Calu3 (cell line): ENCODE measurements at regions not wholly inside any gene's neighbourhood (a gene's known extent, or its start where the extent isn't known, plus 50 kb on each side); places are given as distances from the start of the nearest gene placed in this dataset.

ENCODE experiments used
- BruUV-seq: library from RNA; stranded (reverse); fragments of 400-500 nt; replicated peaks from 2 replicates; lab custom pipeline; 2021; lab: Mats Ljungman, UMichigan
- CTCF ChIA-PET: fragments of 300-600 bp; sonication (Branson Sonifier 250); formaldehyde crosslinking; loops from one replicate; lab custom pipeline; 2022; ENCODE audit warnings: antibody characterized with exemption; lab: Charles Lee
- DNase-seq: peaks from one replicate; pipeline ENCODE4 v3.0.0; 2022
- H3K27ac Mint-ChIP-seq: one replicate; pipeline ENCODE4 v1.8.0; 2022; ENCODE audit warnings: mixed read lengths; ENCODE audit not compliant: unreplicated experiment
- H3K27me3 Mint-ChIP-seq: one replicate; pipeline ENCODE4 v1.8.0; 2022; ENCODE audit warnings: mixed read lengths; ENCODE audit not compliant: unreplicated experiment
- H3K36me3 Mint-ChIP-seq: one replicate; pipeline ENCODE4 v1.8.0; 2022; ENCODE audit warnings: mild to moderate bottlenecking, moderate library complexity, mixed read lengths; ENCODE audit not compliant: insufficient read depth, unreplicated experiment
- H3K4me1 Mint-ChIP-seq: one replicate; pipeline ENCODE4 v1.8.0; 2022; ENCODE audit warnings: mild to moderate bottlenecking, low read depth, mixed read lengths; ENCODE audit not compliant: unreplicated experiment
- H3K4me3 Mint-ChIP-seq: one replicate; pipeline ENCODE4 v1.8.0; 2022; ENCODE audit warnings: mild to moderate bottlenecking, low read depth, moderate library complexity, mixed read lengths; ENCODE audit not compliant: unreplicated experiment
- H3K9me3 Mint-ChIP-seq: one replicate; pipeline ENCODE4 v1.8.0; 2022; ENCODE audit warnings: low read depth, mixed read lengths; ENCODE audit not compliant: unreplicated experiment
- intact Hi-C: fragments of 100-400 bp; cut with micrococcal nuclease; formaldehyde crosslinking; loops from one replicate; pipeline ENCODE4 v1.10.0; 2022; ENCODE audit not compliant: unreplicated experiment
- TF ChIP-seq, protein P1 (sequence below): fragments of 200-600 bp; IDR thresholded peaks from one replicate; pipeline ENCODE4 v1.8.0; 2022; ENCODE audit warnings: antibody characterized with exemption; ENCODE audit not compliant: unreplicated experiment

DNA sequence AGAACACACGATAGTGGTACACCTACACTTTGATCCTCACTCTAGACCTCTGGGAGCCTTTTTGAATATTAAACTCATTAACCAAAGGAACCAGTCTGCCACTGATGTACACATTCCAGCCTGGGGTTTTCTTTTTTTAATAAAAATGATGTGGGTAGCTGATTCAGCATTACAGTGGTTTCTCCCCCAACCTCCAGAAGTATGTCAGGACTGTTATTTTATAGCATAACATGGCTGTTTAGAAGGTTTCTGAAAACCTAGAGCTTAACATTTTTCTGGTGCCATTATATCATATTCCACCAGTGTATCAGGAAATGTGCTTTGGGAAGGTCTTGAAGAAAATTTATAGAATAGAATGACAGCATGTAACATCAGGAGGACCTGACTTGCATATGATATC, 540.9 kb upstream of the WWC1 start:
- BruUV-seq, result no TSS peak
- no peak overlapping the region for H3K4me3 Mint-ChIP-seq

DNA sequence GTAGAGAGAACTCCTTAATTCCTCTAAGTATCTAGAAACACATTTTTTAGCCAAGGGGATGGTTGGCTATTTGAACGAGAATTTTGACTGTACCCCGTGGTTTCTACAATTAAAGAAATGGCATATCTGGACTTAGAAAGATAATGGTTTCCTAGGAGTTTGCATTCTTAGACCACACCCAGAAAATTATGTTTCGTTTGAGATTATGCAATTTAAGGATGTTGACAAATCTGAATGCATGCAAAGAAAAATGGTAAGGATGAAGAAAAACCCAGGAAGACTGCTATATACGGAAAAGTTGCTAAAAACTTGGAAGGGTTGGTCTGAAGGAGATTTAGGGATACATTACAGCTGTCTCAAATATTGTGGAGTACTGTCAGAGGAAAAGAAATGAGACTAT, 538.5 kb upstream of the WWC1 start:
- intact Hi-C loops, result no loop called here
- peaks cover 48% of the 10 kb centered on the region for H3K27me3 Mint-ChIP-seq
- TF ChIP-seq, protein P1, sequence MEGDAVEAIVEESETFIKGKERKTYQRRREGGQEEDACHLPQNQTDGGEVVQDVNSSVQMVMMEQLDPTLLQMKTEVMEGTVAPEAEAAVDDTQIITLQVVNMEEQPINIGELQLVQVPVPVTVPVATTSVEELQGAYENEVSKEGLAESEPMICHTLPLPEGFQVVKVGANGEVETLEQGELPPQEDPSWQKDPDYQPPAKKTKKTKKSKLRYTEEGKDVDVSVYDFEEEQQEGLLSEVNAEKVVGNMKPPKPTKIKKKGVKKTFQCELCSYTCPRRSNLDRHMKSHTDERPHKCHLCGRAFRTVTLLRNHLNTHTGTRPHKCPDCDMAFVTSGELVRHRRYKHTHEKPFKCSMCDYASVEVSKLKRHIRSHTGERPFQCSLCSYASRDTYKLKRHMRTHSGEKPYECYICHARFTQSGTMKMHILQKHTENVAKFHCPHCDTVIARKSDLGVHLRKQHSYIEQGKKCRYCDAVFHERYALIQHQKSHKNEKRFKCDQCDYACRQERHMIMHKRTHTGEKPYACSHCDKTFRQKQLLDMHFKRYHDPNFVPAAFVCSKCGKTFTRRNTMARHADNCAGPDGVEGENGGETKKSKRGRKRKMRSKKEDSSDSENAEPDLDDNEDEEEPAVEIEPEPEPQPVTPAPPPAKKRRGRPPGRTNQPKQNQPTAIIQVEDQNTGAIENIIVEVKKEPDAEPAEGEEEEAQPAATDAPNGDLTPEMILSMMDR, result no peak
- no peaks in the 10 kb centered on the region for H3K4me1 Mint-ChIP-seq
- no peak for DNase-seq
- no peaks in the 10 kb centered on the region for H3K36me3 Mint-ChIP-seq
- no peaks in the 10 kb centered on the region for H3K9me3 Mint-ChIP-seq
- no peak overlapping the region for H3K4me3 Mint-ChIP-seq
- no peak overlapping the region for H3K27ac Mint-ChIP-seq
- no TSS peak for BruUV-seq
- CTCF ChIA-PET, result interaction anchor here (1.6 kb wide), 1 partner anchor 9 kb away, joined by 3 read pairs; no protein-coding TSS in a partner anchor

More for the DNA sequence above, 540.9 kb upstream of the WWC1 start:
- no peaks in the 10 kb centered on the region for H3K4me1 Mint-ChIP-seq
- DNase-seq, result no peak
- intact Hi-C loops, result no loop called here
- no peaks in the 10 kb centered on the region for H3K9me3 Mint-ChIP-seq
- TF ChIP-seq, protein P1, result no peak
- H3K27me3 Mint-ChIP-seq, result peaks cover 56% of the 10 kb centered on the region
- CTCF ChIA-PET, result no interaction called here
- H3K36me3 Mint-ChIP-seq, result no peaks in the 10 kb centered on the region
- H3K27ac Mint-ChIP-seq, result no peak overlapping the region

DNA sequence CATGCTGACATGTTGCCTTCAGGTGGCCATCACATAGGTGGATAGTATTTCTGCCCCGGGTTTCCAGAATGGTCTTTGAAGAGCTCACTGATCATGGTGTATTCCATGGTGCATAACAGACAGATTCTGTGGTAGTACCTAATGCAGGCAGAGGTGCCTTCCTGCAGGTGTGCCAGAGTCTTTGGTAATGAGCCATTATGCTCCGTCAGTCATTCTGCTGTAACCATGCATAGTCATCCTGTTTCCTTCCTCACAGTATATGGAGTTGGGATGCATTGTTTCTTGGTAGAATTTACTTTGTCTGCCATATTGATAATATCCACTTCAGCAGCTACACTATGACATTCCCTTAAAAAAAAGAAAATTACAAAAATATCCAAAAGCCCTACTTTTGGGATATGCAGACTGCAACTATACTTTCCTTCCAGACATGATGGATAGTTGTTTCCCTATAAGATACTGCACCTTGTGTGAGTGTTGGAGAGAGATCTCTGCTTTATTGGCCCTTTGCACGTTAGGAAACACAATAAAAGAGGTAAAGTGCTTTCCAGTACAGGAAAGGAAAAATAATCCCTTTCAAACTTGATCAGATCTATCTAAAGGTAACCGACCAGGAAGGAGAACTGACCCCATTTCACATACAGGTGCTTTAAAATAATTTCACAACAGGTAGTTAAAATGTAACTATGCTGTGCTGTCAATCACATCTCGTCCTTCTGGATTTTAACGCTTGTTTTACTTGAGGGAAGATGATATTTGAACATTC, 537.5 kb upstream of the WWC1 start:
- no peaks in the 10 kb centered on the region for H3K4me1 Mint-ChIP-seq
- no peaks in the 10 kb centered on the region for H3K36me3 Mint-ChIP-seq
- BruUV-seq, result no TSS peak
- peaks cover 39% of the 10 kb centered on the region for H3K27me3 Mint-ChIP-seq
- no peak overlapping the region for H3K4me3 Mint-ChIP-seq
- H3K27ac Mint-ChIP-seq, result no peak overlapping the region
- CTCF ChIA-PET, result no interaction called here
- DNase-seq, result no peak
- H3K9me3 Mint-ChIP-seq, result no peaks in the 10 kb centered on the region
- intact Hi-C loops, result no loop called here
- TF ChIP-seq, protein P1, result no peak

DNA sequence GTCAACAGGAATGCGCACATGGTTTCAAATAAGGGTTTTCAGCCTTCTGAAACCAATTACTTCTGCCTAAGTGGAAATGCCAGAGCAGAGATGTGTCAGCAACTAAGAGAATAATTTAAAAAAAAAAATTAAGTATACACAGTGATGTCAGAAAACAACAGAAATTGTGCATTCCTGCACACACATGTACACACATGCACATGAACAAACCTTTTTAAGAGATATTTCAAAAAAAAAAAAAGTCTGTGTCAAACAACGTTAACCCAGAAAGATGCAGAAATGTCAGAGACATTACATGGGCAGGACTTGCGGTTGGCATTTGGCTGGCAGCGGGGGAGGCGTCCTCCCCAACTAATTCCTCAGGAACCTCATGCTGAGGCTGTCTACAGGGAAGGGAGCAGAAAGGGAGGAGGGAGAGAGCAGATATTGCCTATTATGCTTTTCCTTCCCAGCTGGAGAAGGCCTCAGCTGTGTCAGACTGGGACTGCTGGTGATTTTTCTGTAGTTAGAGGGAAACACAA, 536.9 kb upstream of the WWC1 start:
- TF ChIP-seq, protein P1, result no peak
- Mint-ChIP-seq H3K4me1 (peaks cover 6% of the 10 kb centered on the region), H3K36me3 (no peaks in the 10 kb centered on the region), H3K4me3 (no peak overlapping the region), H3K27ac (no peak overlapping the region), H3K9me3 (no peaks in the 10 kb centered on the region), H3K27me3 (peaks cover 34% of the 10 kb centered on the region)
- CTCF ChIA-PET, result no interaction called here
- no TSS peak for BruUV-seq
- no peak for DNase-seq
- intact Hi-C loops, result no loop called here
